Stomach smooth muscle (tissue), 2 donors: ENCODE measurements at regions not wholly inside any gene's neighbourhood (a gene's known extent, or its start where the extent isn't known, plus 50 kb on each side); places are given as distances from the start of the nearest gene placed in this dataset.
"Not testable (repeated sequence)": the region's sequence is repeated elsewhere in the genome, so short reads cannot be mapped to it uniquely, and the experiment has no call there.

Source experiments
- H3K27ac ChIP-seq: one replicate; pipeline ENCODE4 v1.7.0; 2013; ENCODE audit warnings: mild to moderate bottlenecking, low read length, inconsistent platforms
- H3K27me3 ChIP-seq, 2 donors: one replicate each; pipeline ENCODE4 v1.7.0; 2013; ENCODE audit warnings: low read length in 2 of 2; ENCODE audit not compliant: insufficient read depth in 2 of 2, control insufficient read depth in 1 of 2
- H3K36me3 ChIP-seq, 2 donors: one replicate each; pipeline ENCODE4 v1.7.0; 2013; ENCODE audit warnings: low read length in 2 of 2; ENCODE audit not compliant: control insufficient read depth in 2 of 2, insufficient read depth in 2 of 2
- H3K4me1 ChIP-seq: one replicate; pipeline ENCODE4 v1.7.0; 2013; ENCODE audit warnings: low read length; ENCODE audit not compliant: control insufficient read depth, insufficient read depth
- H3K4me3 ChIP-seq, 2 donors: one replicate each; pipeline ENCODE4 v1.7.0; 2013; ENCODE audit warnings: low read length in 2 of 2
- H3K9ac ChIP-seq, 2 donors: one replicate each; pipeline ENCODE4 v1.7.0; 2013; ENCODE audit warnings: low read length in 2 of 2, mild to moderate bottlenecking in 1 of 2
- H3K9me3 ChIP-seq, 2 donors: one replicate each; pipeline ENCODE4 v1.7.0; 2013; ENCODE audit warnings: low read length in 2 of 2; ENCODE audit not compliant: control insufficient read depth in 2 of 2
- donor health status: healthy.
- donor health status: Pancreatic carcinoma.

DNA sequence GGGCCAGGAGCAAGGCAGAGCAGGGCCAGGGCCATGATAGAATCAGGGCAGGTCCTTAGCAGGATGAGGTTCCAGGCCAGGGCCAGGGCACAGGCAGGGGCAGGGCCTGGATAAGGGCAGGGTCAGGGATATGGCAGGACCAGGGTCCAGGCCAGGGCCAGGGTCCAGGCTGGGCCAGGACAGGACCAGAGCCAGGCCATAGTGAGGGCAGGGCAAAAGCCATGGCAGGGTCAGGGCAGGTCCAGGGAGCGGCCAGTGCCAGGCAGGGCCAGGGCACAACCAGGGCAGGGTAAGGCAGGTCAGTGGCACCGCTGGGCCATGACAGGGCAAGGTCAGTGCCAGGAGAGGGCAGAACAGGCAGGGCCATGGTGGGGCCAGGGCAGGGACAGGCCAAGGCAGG lies 152.2 kb downstream of the LIPI start:
- H3K9me3 ChIP-seq = no peaks in the 10 kb centered on the region
- peaks cover 19% of the 10 kb centered on the region for H3K4me1 ChIP-seq
- no peak overlapping the region for H3K9ac ChIP-seq
- no peak overlapping the region for H3K27ac ChIP-seq
- H3K27me3 ChIP-seq = no peaks in the 10 kb centered on the region
- H3K36me3 ChIP-seq = no peaks in the 10 kb centered on the region
- no peak overlapping the region for H3K4me3 ChIP-seq

GRCh38 chr21:14057841-14058481 lies 152.8 kb downstream of the LIPI start:
- not testable (repeated sequence) for H3K9ac ChIP-seq, H3K36me3 ChIP-seq, H3K27me3 ChIP-seq, H3K27ac ChIP-seq, H3K9me3 ChIP-seq, H3K4me3 ChIP-seq
- H3K4me1 ChIP-seq = peaks cover 19% of the 10 kb centered on the region

- Histone ChIP-seq H3K4me1 (peaks cover 19% of the 10 kb centered on the region), H3K4me3 (no peak overlapping the region), H3K9ac (no peak overlapping the region), H3K9me3 (no peaks in the 10 kb centered on the region), H3K36me3 (no peaks in the 10 kb centered on the region), H3K27ac (no peak overlapping the region), H3K27me3 (no peaks in the 10 kb centered on the region)
Measured at GRCh38 chr21:14057313-14057712, 153.4 kb downstream of the LIPI start.

GRCh38 chr21:14056771-14057191 lies 154.0 kb downstream of the LIPI start:
- H3K4me3 ChIP-seq = no peak overlapping the region
- no peaks in the 10 kb centered on the region for H3K27me3 ChIP-seq
- no peaks in the 10 kb centered on the region for H3K36me3 ChIP-seq
- no peak overlapping the region for H3K27ac ChIP-seq
- peaks cover 19% of the 10 kb centered on the region for H3K4me1 ChIP-seq
- H3K9ac ChIP-seq = no peak overlapping the region
- H3K9me3 ChIP-seq = no peaks in the 10 kb centered on the region

DNA sequence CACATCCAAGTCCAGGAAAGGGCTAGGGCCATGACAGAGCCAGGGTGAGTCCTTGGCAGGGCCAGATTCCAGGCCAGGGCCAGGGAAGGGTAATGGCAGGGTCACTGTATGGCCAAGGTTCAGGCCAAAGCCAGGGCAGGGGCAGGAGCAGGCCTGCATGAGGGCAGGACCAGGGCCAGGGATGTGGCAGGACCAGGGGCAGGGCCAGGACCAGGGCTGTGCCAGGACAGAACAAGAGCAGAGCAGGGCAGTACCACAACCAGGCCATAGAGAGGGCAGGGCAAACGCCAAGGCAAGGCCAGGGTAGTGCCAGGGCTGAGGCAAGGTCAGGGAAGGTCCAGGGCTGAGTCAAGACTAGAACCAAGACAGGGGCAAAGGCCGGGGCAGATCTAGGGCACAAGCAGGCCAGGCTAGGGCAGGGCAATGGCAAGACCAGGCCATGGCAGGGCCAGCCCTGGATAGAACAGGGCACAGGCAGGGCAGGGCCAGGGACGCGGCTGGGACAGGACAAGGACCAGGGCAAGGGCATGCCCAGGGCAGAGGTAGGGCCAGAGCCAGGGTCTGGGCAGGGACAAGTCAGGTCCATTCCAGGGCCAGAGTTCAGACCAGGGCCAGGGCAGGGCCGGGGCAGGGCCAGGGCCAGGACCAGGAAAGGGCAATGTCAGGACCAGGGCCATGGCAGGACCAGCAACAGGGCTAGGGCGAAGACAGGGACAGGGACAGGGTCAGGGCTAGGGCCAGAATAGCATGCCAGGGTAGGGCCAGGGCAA lies 154.8 kb downstream of the LIPI start:
- not testable (repeated sequence) for H3K4me3 ChIP-seq, H3K27me3 ChIP-seq, H3K9ac ChIP-seq, H3K36me3 ChIP-seq, H3K9me3 ChIP-seq, H3K27ac ChIP-seq
- peaks cover 19% of the 10 kb centered on the region for H3K4me1 ChIP-seq

DNA sequence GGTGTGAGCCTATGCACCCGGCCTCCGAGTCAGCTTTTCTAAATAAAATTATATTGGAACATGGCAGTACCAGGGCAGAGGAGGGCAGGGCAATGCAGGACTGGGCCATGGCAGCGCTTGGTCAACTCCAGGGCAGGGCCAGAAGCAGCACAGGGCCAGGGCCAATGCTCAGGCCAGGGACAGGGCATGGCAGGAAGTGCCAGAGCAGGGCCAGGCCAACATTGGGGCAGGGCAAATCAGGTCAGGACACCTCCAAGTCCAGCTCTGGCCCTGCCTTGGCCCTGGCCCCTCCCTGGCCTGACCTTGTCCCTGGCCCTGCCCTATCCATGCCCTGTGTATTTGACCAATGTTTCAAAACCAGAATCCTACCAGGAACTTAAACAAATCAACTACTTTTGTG lies 156.1 kb downstream of the LIPI start:
- no peak overlapping the region for H3K27ac ChIP-seq
- no peaks in the 10 kb centered on the region for H3K36me3 ChIP-seq

GRCh38 chr21:14050121-14050520 lies 160.6 kb downstream of the LIPI start:
- Histone ChIP-seq H3K4me3 (no peak overlapping the region), H3K9me3 (no peaks in the 10 kb centered on the region), H3K36me3 (no peaks in the 10 kb centered on the region), H3K9ac (no peak overlapping the region), H3K27ac (no peak overlapping the region), H3K27me3 (no peaks in the 10 kb centered on the region), H3K4me1 (no peaks in the 10 kb centered on the region)

More for the DNA sequence above, 156.1 kb downstream of the LIPI start:
- Histone ChIP-seq H3K9ac (no peak overlapping the region), H3K4me3 (no peak overlapping the region), H3K9me3 (no peaks in the 10 kb centered on the region), H3K27me3 (no peaks in the 10 kb centered on the region), H3K4me1 (peaks cover 19% of the 10 kb centered on the region)

GRCh38 chr21:14046401-14046800 lies 164.4 kb downstream of the LIPI start:
- Histone ChIP-seq H3K36me3 (no peaks in the 10 kb centered on the region), H3K9ac (no peak overlapping the region), H3K9me3 (no peaks in the 10 kb centered on the region), H3K4me1 (peaks cover 5% of the 10 kb centered on the region), H3K27ac (no peak overlapping the region), H3K4me3 (no peak overlapping the region), H3K27me3 (no peaks in the 10 kb centered on the region)

GRCh38 chr21:14040386-14040785 lies 170.4 kb downstream of the LIPI start:
- H3K4me3 ChIP-seq = no peak overlapping the region
- H3K36me3 ChIP-seq = no peaks in the 10 kb centered on the region
- H3K27me3 ChIP-seq = no peaks in the 10 kb centered on the region
- H3K9ac ChIP-seq = no peak overlapping the region
- H3K27ac ChIP-seq = no peak overlapping the region
- peaks cover 5% of the 10 kb centered on the region for H3K4me1 ChIP-seq
- H3K9me3 ChIP-seq = no peaks in the 10 kb centered on the region

GRCh38 chr21:14028619-14029018 lies 182.1 kb downstream of the LIPI start:
- not testable (repeated sequence) for H3K36me3 ChIP-seq, H3K9me3 ChIP-seq, H3K27ac ChIP-seq, H3K4me1 ChIP-seq, H3K27me3 ChIP-seq
- Histone ChIP-seq H3K4me3 (peak overlapping the region; percentile 29 to 73), H3K9ac (peak overlapping the region in 1 of 2 donors; percentile 59)

- Histone ChIP-seq H3K4me3 (peak overlapping the region; percentile 73 to 81), H3K9ac (peak overlapping the region; percentile 33 to 51)
- not testable (repeated sequence) for H3K36me3 ChIP-seq, H3K27me3 ChIP-seq, H3K9me3 ChIP-seq, H3K4me1 ChIP-seq, H3K27ac ChIP-seq
Measured at GRCh38 chr21:14027235-14027869, 183.4 kb downstream of the LIPI start.
